Right lung (tissue), 2 donors: ENCODE measurements at regions not wholly inside any gene's neighbourhood (a gene's known extent, or its start where the extent isn't known, plus 50 kb on each side); places are given as distances from the start of the nearest gene placed in this dataset.

Experiments used
- DNase-seq, 2 donors: peaks; one replicate each; pipeline ENCODE4 v3.0.0-alpha.2; 2013

GRCh38 chr6:150651808-150652470 lies 52.3 kb downstream of the PLEKHG1 start:
- no peak for DNase-seq

DNA sequence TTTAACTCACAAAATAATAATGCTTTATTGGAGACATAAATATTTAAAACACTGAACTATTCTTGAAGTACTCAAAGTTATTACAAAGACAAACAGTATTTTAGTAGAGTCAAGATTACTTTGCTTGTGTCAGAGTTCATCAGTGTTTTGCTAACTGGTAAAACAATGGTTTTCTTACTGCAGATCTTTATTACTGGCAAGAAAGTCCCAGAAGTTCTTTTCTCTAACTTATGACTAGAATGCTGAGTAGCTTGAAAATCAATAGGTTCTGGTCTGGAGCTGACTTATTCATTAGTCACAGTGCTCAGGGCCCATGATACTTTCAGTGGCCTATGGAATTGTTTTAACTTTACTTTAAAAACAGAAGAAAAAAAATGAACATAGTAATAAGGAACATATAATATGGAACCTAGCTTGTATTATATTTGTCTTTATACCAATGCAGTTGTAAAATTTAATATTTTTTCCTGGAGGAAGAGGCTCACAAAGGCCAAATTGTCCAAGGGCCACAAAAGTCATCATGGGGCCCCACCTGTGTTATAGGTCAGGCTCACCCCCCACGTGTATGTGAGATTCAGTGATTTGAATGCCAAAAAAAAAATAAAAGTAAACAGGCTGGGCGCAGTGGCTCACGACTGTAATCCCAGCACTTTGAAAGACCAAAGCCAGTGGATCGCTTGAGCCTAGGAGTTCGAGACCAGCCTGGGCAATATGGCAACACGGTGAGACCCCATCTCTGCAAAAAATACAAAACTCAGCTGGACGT lies 53.3 kb downstream of the PLEKHG1 start:
- DNase-seq: no peak

DNA sequence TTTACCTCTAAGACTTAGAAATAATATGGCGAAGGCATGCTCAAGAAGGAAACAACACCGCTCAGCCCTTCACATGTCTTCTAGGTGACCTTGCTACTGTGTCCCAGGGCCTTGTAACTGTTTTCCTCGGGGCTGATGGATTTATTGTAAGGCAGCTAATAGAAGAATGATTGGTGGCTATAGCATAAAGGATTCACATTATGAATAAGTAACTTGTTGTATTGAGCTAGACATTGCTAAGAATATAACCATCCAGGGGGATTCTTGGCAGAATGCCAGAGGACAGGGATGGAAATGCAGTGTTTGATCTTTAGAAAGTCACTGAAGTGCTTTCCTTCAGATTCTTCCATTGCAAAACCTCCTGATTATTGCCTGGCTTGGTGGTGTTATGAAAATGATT lies 54.9 kb downstream of the PLEKHG1 start:
- no peak for DNase-seq

DNA sequence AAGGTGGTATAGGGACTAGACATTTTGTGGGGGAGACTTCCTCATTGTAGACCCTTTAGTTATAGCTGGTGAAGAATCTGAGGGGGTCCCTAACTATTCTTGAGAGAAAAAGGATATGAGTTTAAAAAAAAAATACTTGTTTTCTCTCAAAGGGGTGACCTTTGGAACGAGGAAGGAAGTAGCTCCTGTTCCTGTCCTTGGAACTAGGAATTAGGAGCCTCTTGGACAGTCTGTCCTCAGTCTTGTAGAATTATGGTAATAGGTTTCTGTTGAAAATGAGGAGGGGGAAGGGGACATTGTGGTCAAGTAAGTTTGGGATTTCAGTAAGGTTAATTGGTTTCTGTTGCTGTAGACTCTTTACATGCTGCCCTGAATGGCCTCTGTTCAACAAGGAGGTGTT lies 56.5 kb downstream of the PLEKHG1 start:
- no peak for DNase-seq

DNA sequence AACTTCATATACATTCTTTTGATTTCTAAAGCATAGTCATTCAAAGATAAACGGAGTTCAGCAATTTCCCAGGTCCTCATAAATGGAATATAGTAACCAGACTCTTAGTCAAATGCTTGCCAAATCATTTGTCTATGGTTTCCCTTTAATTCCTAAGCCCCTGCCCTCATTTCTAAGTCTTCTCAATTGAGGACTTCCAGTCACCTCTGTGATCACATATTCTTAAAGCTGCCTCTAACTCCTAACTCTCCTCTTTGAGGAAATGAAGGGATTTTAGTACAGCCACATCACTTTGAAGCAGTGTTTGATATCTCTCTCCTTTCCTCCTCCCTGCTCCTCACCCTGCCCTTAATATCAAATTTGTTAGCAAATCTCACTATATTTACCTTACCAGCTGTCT lies 58.7 kb downstream of the PLEKHG1 start:
- DNase-seq: no peak

- no peak for DNase-seq
Measured at GRCh38 chr6:150659046-150659763, 59.5 kb downstream of the PLEKHG1 start.

GRCh38 chr6:150661216-150662007 lies 61.7 kb downstream of the PLEKHG1 start:
- DNase-seq: no peak

DNA sequence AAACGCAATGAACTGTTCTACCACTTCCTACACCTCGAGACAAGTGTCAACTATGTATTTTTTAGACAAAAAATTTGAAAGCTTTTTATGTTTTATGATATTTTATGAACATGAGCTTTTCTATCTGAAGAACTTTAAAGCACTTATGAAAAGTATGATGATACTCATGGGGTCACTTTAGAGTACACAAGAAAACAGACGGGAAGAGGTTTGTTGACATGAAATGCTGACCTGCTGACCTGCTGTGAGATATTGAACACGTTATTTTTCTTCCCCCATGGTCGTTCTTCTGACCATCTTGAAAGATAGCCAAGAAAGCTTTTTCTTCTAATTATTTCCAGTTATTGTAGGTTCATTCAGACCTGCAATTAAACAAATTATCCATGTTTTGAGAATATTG lies 63.1 kb downstream of the PLEKHG1 start:
- DNase-seq: no peak

- DNase-seq: no peak
Measured at GRCh38 chr6:150664091-150664490, 64.4 kb downstream of the PLEKHG1 start.

DNA sequence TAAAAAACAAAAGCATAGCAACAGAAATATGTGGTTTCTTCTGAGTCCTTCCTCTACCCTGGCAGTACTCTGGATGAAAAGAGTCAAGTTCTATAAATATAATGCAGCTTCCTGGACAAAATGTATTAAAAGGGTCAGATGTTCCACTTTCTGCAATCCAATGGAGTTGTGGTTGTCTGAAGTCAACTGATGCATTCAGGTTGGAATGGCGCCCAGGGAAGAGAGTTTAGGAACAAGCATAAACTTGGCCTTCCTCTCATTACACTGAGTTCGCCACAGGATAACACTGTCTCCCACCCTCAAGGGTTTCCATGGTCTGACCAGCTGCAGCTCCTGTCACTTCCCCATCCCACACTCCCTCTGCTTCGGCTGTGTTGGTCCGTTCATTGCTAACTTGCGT lies 66.4 kb downstream of the PLEKHG1 start:
- no peak for DNase-seq

DNA sequence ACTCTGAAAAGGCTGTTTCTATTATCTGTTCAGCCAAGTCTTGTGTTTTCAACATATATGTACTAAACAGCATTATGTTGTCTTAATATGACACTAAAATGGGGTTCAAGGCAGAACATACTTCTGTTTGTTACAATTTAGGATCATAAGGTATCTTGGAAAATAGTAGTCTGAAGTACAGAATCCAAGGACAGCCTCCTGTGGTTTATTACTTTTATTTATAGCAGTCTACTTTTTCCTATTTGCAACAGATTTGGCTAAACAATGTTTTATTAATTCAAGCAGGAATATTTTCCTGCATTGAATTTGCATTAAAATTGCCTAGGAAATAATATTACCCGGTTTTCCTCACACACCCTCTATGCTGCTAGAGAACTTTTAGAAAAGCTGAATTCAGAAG lies 67.7 kb downstream of the PLEKHG1 start:
- no peak for DNase-seq

- peak; percentile 89 to 90 for DNase-seq
Measured at GRCh38 chr6:150667977-150668716, 68.5 kb downstream of the PLEKHG1 start.

GRCh38 chr6:150668900-150669302 lies 69.2 kb downstream of the PLEKHG1 start:
- no peak for DNase-seq

DNA sequence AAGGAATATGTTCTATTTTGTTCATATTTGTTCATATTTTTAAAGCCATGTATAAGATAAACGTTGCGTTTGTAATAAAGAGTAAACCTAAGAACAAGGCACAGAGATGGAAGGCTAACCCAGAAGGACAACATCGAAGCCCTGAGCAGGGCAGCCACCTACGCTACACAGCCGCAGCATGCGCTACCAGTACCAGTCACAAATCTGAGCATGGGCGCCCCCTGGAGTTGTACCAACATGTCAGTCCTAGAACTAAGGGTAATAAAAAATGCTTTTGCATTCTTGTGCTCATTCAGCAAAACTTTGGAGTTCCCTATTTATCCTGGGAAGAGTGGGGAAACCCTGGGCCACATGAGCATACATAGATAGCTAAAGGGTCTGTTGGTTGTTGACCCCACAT lies 70.6 kb downstream of the PLEKHG1 start:
- DNase-seq: no peak

GRCh38 chr6:150672800-150673199 lies 73.1 kb downstream of the PLEKHG1 start:
- DNase-seq: no peak

- DNase-seq: no peak
Measured at GRCh38 chr6:150673720-150674346, 74.1 kb downstream of the PLEKHG1 start.

DNA sequence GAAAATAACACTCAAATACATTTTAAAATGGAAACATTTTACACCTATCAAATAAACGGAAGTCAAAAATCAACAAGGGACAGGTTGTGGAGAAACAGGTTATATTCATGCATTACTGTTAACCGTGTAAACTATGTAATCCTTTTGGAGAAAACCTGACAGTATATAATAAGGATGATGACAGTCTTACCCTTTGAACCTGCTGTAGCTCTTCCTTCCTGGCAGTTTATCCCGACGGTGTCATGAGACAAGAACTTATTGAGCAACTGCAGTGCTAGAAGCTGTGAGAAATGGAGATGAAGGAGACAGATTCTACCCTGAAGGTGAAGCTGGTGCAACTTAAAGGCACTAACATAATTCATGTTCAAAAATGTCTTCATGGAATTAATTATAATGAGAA lies 76.7 kb downstream of the PLEKHG1 start:
- DNase-seq: no peak

DNA sequence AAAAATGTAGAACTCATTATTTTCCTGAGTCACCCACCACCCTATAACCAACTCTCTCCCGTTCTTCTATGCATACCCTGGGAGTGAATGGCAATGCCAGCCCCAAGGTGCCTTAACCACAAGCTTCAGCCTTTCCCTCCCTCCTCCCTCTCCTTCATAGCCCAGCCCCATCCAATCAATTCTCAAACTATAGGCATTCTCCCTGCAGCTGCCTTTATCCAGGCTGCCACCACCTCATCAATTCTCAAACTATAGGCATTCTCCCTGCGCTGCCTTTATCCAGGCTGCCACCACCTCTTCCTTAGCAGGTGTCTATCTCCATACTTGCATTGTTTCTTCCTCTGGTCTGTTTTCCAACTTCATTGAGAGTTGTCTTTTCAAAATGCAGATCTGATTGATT lies 77.1 kb downstream of the PLEKHG1 start:
- no peak for DNase-seq

GRCh38 chr6:150680510-150680909 lies 80.8 kb downstream of the PLEKHG1 start:
- no peak for DNase-seq

- no peak for DNase-seq
Measured at GRCh38 chr6:150681578-150682395, 82.1 kb downstream of the PLEKHG1 start.
